Right hindlimb (tissue), 1 donor: ENCODE measurements at regions not wholly inside any gene's neighbourhood (a gene's known extent, or its start where the extent isn't known, plus 50 kb on each side); places are given as distances from the start of the nearest gene placed in this dataset.
"Not testable (repeated sequence)": the region's sequence is repeated elsewhere in the genome, so short reads cannot be mapped to it uniquely, and the experiment has no call there.

Source experiments
- DNase-seq: peaks from one replicate; pipeline ENCODE4 v3.0.0-alpha.2; 2018

- no peak for DNase-seq
Observed at GRCh38 chr3:176302271-176302670, 895.0 kb downstream of the TBL1XR1 start.

DNA sequence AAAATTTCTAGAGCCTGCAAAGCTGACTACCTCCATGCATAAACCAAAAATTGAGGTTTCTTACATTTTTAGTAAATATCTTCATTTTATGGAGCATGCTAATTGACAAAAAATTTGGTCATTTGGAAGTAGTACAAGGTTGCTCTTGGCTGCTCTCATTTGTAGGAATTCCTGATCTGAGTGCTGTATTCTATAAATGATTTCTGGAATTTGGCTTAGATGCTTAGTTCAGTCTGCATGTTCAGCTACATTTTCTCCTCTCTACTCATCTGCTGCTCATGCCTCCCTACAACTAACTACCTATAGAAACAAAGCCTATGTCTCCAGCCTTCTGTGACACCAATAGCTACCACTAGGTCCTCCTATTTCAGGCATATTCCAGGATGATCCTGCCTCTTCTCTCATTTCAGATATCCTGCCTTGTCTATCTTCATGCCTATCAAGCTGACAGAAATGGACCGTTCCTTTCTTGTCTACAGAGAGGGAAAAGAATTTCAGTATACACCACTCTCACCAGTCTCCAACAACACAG lies 901.1 kb downstream of the TBL1XR1 start:
- no peak for DNase-seq

GRCh38 chr3:176293276-176293675 lies 904.0 kb downstream of the TBL1XR1 start:
- DNase-seq: peak; percentile 23

DNA sequence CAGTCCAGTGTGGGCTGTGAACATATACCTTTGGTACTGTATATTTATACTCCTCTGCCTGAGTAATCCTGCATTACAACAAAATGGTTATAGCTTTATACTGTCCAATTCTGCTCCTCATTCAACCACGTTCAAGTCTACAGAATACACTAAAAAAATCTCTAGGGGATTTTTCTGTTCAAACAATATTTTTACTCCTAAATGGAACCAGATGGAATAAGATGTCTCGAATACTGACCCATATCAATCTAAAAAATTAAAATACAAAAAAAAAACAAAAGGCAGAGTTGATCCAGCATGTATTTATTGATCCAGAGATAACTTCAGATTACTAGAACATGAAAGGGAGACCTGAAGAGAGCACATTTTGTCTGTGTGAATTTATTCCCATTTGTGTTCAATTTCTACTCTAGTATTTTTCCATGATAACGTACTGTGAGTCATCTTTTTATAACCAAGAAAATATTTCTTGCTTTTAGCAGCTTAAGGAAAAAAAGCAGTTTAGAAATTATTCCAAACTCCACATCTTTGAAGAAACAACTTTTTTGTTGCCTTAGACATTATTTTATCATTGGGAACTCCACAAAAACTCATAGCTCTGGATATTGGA lies 910.7 kb downstream of the TBL1XR1 start:
- no peak for DNase-seq

DNA sequence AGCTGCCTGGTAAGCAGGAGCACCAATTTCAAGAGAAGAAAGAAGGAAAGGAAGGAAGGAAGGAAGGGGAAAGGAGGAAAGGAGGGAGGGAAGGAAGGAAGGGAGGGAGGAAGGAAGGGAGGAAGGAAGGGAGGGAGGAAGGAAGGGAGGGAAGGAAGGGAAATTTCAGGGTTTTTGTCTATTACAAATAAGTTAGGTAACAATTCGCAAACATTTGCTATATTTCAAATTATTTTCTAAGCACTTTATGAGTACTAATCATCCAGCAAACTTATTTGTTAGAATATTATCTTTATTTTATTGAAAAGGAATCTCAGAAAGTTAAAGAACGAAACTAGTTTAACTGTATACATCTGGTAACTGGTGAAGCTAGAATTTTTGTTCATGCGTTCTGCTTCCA lies 921.7 kb downstream of the TBL1XR1 start:
- no peak for DNase-seq

DNA sequence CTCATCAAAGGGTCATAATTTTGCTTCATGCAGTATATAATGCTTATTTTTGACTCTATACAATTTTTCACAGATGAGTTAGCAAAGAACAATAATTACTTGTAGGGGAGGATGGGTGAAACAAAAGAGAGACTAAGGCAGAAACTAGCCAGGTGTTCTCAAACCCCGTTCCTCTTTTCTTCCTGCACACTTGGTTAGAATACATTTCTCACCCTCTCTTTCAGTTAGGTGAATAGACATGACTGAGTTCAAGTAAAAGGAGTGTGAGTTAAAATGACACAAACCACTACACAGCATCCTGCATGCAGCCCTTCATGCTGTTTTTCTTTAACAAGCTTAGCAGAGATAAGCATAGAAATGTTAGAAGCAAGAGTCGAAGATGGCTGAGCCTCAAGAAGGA lies 922.2 kb downstream of the TBL1XR1 start:
- DNase-seq: no peak

- DNase-seq: no peak
Observed at GRCh38 chr3:176274161-176274560, 923.1 kb downstream of the TBL1XR1 start.

- DNase-seq: no peak
Observed at GRCh38 chr3:176262071-176262470, 935.2 kb downstream of the TBL1XR1 start.

DNA sequence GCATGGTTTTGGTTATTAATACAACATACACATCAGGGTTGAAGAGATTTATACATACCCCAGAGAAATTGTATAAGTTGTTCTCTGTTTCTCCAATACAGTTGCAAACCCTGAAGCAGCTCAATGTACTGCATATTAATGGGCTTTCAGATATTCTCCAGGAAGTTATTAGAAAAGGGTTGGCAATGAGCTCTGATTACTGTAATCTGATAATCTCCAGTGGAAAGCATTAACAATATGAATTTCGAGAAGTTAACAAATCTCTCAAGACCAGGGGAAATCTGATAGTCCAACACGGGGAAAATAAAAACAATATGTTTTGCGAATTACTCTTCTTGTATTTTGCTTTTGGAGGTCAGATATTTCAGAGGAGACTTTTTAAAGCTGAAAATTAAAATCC lies 950.1 kb downstream of the TBL1XR1 start:
- no peak for DNase-seq

- DNase-seq: no peak
Observed at GRCh38 chr3:176219970-176220369, 977.3 kb downstream of the TBL1XR1 start.

DNA sequence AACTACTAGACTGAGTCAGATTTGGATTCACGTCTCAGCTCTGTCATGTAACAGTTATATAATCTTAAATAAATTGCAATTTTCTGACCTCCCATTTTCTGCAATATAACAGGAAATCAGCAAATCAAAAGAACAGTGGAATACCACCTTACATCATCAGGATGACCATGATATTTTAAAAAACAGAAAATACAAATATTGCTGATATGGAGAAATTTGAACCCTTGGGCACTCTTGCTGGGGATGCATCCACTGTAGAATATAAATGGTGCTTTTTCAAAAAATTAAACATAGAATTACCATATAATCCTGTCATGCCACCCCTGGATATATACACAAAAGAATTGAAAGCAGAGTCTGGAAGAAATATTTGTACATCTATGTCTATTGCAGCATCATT lies 982.5 kb downstream of the TBL1XR1 start:
- DNase-seq: no peak

GRCh38 chr3:176213314-176213713 lies 984.0 kb downstream of the TBL1XR1 start:
- DNase-seq: not testable (repeated sequence)

- no peak for DNase-seq
Observed at GRCh38 chr3:176208915-176209314, 988.4 kb downstream of the TBL1XR1 start.

GRCh38 chr3:176208283-176208682 lies 989.0 kb downstream of the TBL1XR1 start:
- DNase-seq: no peak

DNA sequence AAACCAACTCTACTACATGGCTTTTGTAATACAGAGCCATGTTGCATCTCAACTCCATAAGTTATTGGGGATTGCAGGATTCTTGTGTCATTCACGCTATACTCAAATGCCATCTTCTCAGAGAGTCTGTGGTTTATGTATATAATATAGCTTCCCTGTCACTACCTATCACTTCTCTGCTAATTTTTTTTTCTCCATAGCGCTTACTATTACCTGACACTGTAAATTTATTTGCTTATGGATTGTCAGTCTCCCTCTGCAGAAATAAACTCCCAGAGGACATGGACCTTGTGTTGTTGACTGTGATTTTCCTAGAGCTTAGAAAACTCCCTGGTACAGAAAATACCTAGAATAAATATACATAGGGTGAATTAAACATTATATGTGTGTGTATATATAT lies 990.5 kb downstream of the TBL1XR1 start:
- DNase-seq: no peak

- no peak for DNase-seq
Observed at GRCh38 chr3:176202652-176203051, 994.6 kb downstream of the TBL1XR1 start.

- peak; percentile 54 for DNase-seq
Observed at GRCh38 chr3:176193032-176193730, 1004.1 kb downstream of the TBL1XR1 start.

GRCh38 chr3:176190755-176191154 lies 1006.5 kb downstream of the TBL1XR1 start:
- DNase-seq: no peak

DNA sequence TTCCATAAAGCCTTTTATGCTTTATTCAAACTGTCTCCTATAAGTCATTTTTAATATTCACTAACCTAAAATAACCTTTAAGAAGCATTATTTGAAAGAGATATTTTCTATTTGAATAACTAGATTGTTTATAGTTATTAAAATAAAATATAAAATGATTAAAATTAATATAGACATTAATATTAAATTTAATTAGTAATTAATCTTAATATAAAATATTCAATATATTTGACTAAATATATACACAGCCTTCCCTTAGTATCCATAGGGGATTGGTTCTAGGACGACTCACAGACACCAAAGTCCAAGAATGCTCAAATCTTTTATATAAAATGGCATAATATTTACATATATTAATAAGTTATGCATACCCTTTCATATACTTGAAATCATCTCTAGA lies 1014.1 kb downstream of the TBL1XR1 start:
- no peak for DNase-seq

- no peak for DNase-seq
Observed at GRCh38 chr3:176174060-176174459, 1023.2 kb downstream of the TBL1XR1 start.

GRCh38 chr3:176172492-176172891 lies 1024.8 kb downstream of the TBL1XR1 start:
- DNase-seq: no peak

DNA sequence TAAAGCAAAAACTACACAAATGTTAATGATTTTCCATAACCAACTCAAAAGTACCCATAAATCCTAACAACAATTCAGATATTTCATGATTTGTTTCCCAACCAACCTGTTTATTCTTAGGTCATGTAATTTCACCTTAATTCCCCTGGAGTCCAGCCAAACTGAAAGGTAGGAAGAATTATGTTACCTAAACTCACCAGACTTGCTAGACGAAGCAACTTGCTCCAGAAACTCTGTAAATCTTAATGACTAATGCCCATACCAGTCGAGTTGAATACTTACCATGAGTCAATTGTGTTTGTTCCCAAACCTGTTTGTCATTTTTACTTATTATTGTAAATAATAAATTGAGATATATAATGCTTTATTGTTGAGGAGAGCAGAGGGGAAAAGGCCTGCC lies 1030.0 kb downstream of the TBL1XR1 start:
- no peak for DNase-seq

DNA sequence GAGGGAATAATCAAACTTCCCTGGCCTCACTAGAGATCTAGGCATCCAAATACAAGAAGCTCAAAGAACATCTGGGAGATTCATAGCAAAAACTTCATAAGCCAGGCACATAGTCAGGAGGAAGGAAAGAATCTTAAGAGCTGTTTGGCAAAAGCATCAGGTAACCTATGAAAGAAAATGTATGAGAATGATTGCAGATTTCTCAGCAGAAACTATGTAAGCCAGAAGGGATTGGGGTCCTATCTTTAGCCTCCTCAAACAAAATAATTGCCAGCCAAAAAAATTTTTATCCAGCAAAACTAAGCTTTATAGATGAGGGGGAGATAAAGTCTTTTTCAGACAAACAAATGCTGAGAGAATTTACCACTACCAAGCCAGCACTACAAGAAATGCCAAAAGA lies 1036.3 kb downstream of the TBL1XR1 start:
- DNase-seq: no peak

GRCh38 chr3:176159796-176160195 lies 1037.5 kb downstream of the TBL1XR1 start:
- DNase-seq: no peak

DNA sequence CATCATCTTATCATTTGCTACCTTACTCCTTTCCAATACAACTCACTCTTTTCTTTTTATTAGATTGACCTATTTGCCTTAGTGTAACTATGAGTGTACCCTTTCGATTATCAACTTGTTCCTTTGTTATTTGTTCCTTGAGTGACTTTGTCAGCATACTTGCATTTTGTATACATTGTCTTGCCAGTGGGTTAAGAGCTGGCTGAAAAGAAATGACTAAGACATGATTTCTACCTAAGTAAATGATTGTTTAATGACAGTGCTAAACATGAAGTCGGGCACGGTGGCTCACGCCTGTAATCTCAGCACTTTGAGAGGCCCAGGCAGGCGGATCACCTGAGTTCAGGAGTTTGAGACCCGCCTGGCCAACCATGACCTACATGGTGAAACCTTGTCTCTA lies 1042.3 kb downstream of the TBL1XR1 start:
- no peak for DNase-seq
